NCI-H2107 (cell line): ENCODE measurements at regions not wholly inside any gene's neighbourhood (a gene's known extent, or its start where the extent isn't known, plus 50 kb on each side); places are given as distances from the start of the nearest gene placed in this dataset.
"Not testable (repeated sequence)": the region's sequence is repeated elsewhere in the genome, so short reads cannot be mapped to it uniquely, and the experiment has no call there.

ENCODE experiments used
- DNase-seq: peaks from one replicate; lab custom pipeline; 2025; lab: John Stamatoyannopoulos, UW

DNA sequence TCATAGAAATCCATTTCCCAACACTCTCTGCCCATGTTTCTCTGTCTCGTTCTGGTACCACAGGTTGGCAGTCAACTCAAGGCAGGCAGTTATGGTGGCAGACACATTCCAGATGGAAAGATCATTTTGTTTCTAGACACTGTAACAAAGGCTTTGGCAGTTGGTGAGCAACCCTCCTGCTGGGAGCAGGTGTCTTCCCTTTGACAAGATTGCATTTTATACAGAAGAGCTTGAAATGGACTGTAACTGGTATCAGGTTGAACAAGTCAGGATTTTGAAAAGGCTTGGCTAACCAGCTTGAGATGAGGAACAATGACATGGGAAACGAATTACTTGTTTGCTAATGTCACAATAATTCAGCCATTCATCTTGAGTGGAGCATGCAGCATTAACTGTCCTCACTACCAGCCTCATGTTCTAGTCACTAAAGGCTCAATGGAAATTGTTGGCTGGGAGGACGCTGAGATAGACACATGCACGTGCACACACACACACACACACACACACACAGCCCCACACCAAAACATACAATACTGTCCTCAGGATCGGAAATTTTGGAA lies 170.0 kb downstream of the SEMA6D start:
- no peak for DNase-seq

DNA sequence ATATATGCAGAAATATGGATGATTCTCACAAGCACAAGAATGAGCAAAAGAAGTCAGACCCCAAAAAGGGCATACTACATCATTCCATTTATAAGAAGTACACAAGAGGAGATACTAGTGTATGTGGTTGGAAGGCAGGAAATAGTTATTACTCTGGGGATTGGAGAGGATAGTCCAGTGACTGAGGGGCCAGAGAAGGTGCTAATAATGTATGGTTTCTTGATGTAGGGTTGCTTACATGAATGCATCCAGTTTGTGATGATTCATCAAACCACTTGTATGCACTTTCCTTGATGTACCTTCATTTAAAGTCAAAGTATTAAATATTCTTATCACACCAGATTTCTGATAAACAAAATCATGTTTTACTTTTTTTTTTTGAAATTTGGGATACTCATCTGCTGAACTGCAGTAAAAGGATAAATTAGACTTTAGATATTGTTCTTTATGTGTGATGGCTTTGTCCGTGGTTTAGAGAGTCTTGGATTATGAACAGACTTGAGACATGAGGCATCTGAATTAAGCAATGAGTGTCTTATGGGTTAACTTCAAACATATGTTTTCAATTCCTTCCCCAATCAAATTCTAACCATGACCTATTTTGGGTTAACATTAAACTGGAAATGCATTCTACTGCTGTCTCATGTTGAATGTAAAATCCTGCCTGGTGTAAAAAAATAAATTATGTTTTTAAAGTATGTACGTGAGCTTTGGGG lies 171.2 kb downstream of the SEMA6D start:
- DNase-seq = no peak

DNA sequence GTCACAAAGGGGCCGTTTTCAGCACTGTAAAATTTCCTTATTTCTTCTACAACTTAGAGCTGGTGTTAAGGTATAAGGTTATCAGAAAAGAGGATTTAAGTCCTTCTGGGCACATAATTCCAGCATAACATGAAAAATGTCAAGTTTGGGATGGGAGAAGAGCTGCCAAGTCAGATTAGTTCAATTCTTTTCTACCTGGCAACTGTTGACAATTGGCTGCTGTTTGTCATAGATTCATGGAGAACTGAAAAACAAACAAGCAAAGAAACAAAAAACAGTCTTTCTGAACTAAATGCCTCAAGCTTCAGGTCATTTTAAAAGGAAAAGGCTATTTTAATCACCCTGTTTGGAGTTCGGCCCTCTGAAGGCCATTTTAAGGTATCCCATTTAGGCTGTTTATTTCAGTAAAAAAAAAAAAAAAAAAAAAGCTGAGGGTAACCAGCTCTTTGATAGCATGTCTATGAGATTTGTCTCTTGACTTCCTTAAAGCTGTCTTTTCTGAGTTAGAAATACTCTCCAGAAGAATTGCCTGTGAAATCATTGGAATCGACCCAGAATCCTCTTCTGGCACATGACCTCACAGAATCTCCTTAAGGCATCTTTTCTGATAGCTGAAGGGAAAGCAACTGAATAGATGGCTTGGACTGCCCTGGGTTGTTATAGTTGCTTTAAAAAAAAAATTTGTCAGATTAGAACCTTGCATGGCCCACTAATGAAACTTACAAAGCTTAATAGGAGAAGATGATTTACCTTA lies 173.3 kb downstream of the SEMA6D start:
- no peak for DNase-seq

DNA sequence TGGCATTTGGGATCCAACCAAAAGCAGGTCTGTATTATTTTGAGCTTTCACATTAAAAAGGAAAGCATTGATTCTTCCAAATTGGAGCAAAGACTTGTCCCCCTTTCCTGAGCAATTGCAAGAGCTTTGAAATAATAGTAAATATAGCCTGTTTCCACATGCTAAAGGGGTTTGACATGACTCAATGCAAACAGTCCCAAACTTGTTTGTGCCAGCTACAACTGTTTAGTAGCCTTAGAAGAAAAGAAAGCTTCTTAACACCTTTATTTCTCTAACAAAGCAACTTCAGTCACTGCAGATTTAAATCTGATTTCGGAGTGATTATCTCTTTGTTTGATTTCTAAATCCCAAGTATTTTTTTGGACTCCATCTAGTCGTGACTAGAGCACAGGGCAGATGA lies 180.2 kb downstream of the SEMA6D start:
- DNase-seq = no peak

DNA sequence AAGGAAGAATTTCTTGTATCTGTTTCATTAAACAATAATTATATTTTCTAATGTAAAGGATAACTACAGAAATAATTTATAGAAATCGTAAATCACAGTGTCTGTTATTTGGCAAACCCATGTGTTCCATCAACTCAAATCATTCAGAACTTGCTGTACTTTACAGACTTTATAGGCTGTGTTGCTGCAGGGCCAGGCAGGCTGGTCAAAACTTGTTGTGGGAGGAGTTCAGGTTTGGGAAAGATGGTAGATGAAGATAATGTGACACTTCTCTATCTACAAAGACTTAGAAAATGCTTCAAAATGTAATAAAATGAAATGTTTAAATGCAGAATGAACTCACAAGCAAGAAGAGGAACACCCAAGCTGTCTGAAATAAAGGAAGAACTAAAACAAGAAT lies 183.4 kb downstream of the SEMA6D start:
- no peak for DNase-seq

DNA sequence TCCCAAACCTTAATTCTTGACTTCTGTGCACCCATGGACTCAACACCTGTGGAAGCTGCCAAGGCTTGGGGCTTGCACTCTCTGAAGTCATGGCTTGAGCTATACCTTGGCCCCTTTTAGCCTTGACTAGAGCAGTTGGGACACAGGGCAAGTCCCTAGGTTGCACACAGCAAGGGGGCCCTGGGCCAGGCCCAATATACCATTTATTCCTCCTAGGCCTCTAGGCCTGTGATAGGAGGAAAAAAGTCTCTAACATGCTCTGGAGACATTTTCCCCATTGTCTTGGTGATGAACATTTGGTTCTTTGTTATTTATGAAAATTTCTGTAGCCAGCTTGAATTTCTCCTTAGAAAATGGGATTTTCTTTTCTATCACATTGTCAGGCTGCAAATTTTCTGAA lies 186.1 kb downstream of the SEMA6D start:
- no peak for DNase-seq

DNA sequence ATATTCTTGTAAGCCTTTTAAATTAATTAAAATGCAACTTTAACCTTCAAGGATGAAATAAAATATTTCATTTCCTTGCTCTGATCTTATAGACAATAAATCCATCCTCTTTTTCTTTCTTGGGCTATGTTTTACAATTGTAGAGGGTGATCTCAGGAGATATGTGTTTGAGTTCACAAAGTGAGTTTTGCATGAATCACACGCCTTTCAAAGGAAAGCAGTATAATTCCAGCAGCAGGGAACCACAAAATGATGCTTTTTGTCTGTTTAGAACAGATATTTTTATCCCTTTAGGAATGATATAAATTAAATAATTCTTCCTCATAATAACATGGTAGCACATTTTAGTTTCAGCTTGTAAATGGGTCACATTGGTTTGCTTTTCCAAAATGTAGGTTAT lies 191.2 kb downstream of the SEMA6D start:
- DNase-seq = no peak

DNA sequence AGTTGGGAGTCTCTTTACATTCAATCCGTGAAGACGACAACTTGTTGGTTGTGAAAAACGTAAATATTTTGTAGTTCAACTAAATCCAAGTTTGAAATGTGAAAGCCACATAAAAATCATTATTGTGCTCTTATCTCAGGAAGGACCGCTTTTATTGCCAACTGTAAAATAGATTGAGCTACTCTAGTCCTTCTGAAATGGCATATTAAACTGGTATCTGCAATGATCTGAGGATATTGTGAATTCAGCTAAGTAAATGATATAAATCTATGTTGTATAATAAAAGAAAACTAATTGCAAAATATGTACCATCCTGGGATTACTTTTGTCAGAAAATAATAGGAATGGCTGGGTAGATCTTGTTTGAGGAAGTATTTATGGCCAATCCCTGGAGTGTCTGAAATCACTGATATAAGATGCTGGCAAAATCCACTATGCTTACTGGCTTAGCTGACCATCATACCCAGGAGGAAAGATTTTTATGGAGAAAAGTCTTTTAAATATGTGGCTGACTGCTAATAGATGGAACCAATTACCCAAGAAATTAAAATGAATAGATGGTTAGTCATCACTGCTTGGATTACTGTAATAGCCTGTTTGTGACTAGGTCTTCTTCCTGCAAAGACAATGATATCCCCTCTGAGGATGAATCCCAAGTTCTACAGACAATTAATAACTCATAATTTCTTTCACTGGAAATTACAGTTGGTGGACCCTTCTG lies 191.8 kb downstream of the SEMA6D start:
- DNase-seq = no peak

DNA sequence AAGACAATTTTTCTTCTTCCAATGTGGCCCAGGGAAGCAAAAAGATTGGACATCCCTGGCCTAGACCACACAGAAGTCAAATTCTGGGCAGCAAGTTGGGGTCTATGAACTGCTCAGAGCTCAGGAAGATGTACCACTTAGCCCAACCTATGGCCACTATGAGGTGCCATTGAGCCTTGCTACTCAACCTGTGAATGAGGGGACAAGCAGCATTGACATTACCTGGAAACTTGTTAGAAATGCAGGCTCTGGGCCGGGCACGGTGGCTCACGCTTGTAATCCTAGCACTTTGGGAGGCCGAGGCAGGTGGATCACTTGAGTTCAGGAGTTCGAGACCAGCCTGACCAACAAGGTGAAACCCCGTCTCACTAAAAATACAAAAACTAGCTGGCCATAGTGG lies 195.6 kb downstream of the SEMA6D start:
- not testable (repeated sequence) for DNase-seq

DNA sequence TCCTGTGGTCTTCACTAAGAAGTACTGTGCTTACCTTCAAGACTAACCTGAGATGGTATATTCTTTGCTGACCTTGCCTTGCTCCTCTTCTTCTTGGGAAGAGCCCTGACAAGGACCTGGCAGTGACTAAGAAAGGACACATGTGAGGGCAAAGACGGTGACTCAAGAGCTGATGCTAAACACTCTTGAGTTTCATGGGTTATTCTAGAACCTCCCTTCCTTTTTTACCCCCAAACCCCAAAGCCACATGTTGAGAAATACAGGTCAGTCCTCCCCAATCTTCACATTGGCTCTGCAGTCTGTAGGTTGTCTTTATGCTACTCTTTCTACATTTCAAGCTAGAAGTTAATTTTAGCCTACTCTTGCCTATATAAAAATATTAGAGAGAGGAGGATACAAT lies 200.6 kb downstream of the SEMA6D start:
- no peak for DNase-seq

DNA sequence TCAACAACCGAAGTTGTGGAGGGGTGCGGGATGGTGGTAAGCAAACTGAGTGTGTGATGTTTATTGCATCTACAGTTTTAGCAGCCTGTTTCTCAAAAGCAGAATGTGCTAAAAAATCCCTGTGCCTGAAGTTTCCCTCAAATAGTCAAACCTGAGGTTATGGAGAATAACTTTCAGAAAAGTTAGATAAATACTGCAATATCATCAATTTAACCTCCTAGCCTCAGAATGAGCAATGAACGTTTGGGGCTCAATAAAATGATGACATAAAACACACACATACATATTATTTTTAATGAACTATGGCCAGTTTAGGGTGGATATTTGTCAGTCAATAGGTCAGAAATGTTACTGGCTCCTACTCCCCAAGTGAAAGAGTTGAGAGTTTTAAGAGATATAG lies 201.6 kb downstream of the SEMA6D start:
- no peak for DNase-seq

DNA sequence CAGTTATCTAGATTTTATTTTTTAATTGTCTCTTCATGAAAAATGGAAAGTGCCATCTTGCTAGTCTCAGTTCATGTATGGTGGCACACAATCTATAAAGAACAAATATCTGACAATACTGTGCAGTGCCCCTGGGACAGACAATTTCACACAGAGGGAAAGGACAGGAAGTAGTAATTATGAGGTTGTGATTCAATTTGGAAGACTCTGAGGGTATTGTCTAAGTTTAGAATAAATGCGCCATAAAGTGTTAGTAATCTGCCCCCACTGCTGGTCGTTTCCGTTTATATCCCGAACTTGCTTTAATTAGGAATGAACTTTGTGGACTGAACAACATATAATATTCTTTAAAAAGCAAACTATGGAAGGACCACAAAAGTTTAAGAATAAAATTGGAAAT lies 196.4 kb upstream of the SLC24A5 start:
- no peak for DNase-seq

DNA sequence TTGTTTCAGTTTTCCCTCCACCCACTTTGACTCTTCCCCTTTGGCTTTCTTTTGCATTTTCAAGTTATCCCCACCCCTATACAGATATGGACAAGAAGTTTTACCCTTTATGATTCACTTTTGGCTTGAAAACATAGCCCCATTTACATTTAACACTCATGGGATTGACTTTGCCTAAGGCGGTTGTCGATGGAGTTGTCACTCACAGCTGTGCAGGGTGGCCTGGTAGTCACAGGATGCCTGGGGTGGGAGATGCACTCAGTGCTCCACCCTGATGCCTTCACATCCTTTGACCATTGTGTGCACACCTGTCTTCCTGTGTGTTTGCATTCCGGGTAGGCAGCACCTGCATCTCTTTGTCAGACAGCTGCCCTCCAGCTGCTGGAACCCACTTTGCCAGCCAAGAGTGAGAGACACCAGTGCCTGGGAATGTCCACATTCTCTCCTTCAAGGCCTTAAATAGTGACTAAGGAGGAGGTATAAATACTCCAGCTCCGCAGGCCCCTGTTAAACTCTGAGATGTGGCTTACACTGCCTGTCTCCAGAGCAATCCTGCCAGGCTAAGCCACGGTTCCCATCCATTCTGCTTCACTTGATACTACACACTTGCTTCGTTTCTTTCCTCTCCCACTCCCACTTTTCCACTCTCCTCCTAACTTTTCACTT lies 191.5 kb upstream of the SLC24A5 start:
- DNase-seq = no peak

DNA sequence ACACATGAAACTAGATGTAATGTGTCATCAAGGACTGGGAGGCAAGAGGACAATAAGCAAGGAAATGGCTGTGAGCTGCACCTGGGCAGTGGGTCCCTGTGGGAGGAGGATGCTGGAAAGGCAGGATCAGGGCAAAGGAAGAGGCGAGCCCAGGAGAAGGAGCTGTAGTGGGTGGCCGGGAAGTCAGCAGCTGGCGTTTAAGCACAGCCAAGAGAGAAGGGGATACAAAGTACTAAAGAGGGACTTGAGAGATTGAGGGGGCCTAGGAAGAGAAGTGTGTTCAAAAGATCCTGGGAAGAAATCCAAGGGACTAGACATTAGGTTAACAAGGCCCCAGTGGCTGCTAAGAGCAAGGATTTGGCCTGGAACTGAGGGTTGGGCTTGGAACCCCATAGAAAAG lies 188.5 kb upstream of the SLC24A5 start:
- no peak for DNase-seq

DNA sequence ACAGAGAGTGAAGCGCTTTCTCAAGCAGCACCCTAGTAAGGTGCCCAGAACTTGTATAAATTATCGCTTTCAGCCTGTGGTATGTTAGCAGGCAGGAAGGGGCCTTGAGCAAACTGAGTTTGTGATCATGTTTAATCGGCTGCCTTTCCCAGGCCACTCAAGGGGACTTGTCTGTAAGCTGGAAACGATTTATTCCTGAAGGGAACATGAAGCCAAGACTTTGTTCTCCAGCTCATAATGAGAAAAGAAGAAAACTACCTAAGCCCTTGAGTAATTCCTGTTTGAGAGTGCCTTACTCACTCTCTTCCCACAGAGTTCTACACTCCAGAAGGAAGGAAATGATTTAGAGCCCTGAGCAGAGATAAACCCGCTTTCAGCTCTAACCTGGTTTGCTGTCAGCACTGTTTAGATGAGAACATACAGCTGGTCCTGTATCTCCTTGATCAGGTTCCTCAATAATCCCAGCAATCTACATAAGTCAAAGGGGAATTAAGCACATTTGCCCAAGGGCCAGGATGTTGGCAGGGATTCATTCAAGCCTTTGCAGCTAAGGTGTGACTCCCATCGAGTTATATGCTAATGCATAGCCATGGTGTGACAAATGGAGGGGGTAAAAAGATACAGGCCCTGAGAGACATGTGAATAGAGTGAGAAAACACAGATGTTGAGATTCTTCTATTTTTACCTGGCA lies 187.7 kb upstream of the SLC24A5 start:
- DNase-seq = no peak

DNA sequence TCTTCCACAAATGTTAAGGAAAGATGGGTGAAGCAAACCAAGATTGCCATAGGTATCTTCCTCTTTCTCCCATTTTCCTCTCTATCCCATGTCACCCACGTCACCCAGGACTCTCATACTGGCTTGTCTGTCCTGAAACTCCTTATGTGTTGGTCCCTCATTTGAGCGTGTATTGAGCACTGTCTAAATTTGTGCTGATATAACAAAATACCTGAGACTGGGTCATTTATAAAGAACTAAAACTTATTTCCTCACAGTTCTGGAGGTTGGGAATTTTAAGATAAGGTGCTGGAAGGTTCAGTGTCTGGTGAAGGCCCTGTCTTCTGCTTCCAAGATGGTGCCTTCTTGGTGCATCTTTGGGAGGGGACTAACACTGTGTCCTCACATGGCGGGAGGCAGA lies 186.9 kb upstream of the SLC24A5 start:
- no peak for DNase-seq

DNA sequence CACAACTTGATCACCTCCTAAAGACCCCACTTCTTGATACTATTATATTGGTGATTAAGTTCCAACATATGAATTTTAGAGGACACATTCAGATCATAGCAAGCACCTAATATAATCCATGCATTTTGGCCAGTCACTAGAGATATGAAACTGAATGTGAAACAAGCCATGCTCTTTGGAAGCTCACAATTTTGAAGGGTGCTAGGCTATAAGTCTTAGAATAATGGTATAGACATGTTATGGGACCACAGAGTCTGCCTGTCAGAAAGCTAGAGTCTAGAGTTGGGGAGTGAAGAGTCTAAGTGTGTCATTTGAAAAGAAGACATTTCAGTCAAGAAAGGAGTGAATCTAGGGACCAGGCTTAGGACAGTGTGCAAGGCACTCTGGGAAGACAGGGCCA lies 186.4 kb upstream of the SLC24A5 start:
- no peak for DNase-seq

DNA sequence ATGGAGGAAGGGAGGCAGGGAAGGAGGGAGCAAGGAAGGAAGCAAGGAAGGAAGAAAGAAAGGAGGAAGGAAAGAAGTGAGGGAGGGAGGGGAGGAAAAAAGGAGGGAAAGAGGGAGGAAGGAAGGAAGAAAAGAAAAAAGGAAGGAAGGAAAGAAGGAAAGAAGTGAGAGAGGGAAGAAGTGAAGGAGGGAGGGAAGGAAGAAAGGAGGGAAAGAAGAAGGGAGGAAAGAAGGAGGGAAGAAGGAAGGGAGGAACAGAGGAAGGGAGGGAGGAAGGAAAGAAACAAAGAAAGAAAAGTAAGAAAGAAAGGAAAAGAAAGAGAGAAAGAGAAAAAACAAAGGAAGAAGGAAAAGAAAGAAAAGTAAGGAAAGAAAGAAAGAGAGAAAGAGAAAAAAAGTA lies 183.0 kb upstream of the SLC24A5 start:
- no peak for DNase-seq

DNA sequence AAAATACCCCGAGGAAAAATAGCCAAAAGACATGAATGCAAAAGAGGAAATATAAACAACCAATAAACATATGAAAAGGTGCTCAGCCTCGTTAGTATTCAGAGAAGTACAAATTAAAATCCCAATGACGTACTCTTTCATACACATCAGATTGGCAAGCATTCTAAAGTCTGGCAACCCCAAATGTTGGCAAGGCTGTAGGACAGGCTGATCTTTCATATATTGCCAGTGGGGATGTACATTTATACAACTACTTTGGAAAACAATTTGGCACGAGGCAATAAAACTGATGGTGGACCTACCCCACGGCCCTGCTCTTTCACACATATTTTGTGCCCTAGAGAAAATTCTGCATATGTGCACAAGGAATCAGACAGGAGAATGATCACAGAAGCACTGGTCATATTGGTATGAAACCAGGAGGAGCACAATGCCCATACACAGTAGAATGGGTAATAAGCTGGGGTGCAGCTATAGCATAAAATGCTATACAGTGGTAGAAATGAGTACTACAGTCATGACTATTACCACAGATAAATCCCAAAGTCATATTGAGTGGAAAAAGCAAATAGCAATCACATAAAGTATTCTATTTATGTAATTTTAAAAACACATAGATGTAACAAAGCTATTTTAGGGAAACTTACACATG lies 176.0 kb upstream of the SLC24A5 start:
- DNase-seq = no peak

DNA sequence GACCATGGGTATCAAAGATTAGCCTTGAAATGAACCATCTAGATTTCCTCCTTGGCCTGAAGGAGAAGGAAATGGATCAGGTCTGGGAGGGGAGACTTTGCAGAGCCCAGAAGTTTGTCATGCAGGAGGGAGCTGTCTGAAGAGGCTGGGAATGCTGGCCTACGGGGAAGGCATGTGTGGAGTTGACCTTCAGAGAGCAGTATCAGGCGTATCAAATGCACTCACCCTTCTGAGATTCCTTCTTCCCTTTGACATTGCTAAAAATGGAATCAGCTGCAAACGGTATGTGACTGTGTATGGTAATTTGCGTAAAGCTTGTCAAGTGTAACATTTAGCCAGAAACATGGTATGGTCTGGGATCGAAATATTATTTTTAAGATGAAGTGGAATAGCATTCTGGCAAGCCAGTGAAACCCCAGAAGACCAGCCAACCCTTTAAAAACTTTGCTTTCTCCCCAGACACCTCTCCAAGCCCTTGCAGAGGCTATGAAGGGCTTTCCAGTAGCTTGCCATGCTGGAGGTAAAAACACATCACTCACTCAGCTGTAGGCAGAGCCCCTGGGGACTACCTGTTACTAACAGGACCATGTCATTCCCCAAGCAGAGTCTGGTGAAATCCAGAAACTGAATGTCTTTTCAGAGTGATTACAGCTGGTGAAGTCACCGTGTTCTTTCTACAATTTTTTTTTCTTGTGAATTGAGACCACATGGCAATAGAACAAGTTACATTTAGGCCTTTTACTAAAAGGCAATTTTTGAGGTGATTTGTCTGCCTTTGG lies 174.7 kb upstream of the SLC24A5 start:
- peak; percentile 29 for DNase-seq
